ENCODE measurements at regions not wholly inside any gene's neighbourhood (a gene's known extent, or its start where the extent isn't known, plus 50 kb on each side); places are given as distances from the start of the nearest gene placed in this dataset.

- Histone ChIP-seq H3K4me3 (ENCODE audit: low read depth, low read length) (no peak overlapping the region), H3K27me3 (replicated peaks) (no peaks in the 10 kb centered on the region), H3K36me3 (replicated peaks) (no peaks in the 10 kb centered on the region), H3K27ac (no peak overlapping the region)
- TF ChIP-seq CTCF (IDR thresholded peaks at IDR 0.05; ENCODE audit: low read depth, low read length, missing control alignments) = no peak
- in situ Hi-C loops (cut with HindIII; ENCODE audit: low pct_ligation_motif_present, low sequenced_read_pairs) = no loop called here
- no peak for DNase-seq
These were observed 401.2 kb upstream of the EPHA7 start for GRCh38 chr6:93820465-93821082.

- no peak overlapping the region for H3K4me3 ChIP-seq (ENCODE audit: low read depth, low read length)
- H3K27me3 ChIP-seq (replicated peaks) = no peaks in the 10 kb centered on the region
- H3K27ac ChIP-seq = no peak overlapping the region
- DNase-seq = peak; percentile 2
- no peak for TF ChIP-seq CTCF (IDR thresholded peaks at IDR 0.05; ENCODE audit: low read depth, low read length, missing control alignments)
- in situ Hi-C loops (cut with HindIII; ENCODE audit: low pct_ligation_motif_present, low sequenced_read_pairs) = no loop called here
- no peaks in the 10 kb centered on the region for H3K36me3 ChIP-seq (replicated peaks)
These were observed 399.8 kb upstream of the EPHA7 start for GRCh38 chr6:93819189-93819588.

- no peaks in the 10 kb centered on the region for H3K27me3 ChIP-seq (replicated peaks)
- TF ChIP-seq CTCF (IDR thresholded peaks at IDR 0.05; ENCODE audit: low read depth, low read length, missing control alignments) = no peak
- no peak overlapping the region for H3K27ac ChIP-seq
- H3K36me3 ChIP-seq (replicated peaks) = no peaks in the 10 kb centered on the region
- DNase-seq = no peak
- in situ Hi-C loops (cut with HindIII; ENCODE audit: low pct_ligation_motif_present, low sequenced_read_pairs) = no loop called here
- no peak overlapping the region for H3K4me3 ChIP-seq (ENCODE audit: low read depth, low read length)
These were observed 398.6 kb upstream of the EPHA7 start for GRCh38 chr6:93817937-93818336.

- Histone ChIP-seq H3K27me3 (replicated peaks) (no peaks in the 10 kb centered on the region), H3K4me3 (ENCODE audit: low read depth, low read length) (no peak overlapping the region), H3K27ac (no peak overlapping the region), H3K36me3 (replicated peaks) (no peaks in the 10 kb centered on the region)
- in situ Hi-C loops (cut with HindIII; ENCODE audit: low pct_ligation_motif_present, low sequenced_read_pairs) = no loop called here
- no peak for TF ChIP-seq CTCF (IDR thresholded peaks at IDR 0.05; ENCODE audit: low read depth, low read length, missing control alignments)
- DNase-seq = no peak
These were observed 387.3 kb upstream of the EPHA7 start for GRCh38 chr6:93806409-93807270.

GRCh38 chr6:93801101-93801847 lies 381.9 kb upstream of the EPHA7 start:
- DNase-seq = no peak
- no peak overlapping the region for H3K27ac ChIP-seq
- no peaks in the 10 kb centered on the region for H3K36me3 ChIP-seq (replicated peaks)
- H3K27me3 ChIP-seq (replicated peaks) = no peaks in the 10 kb centered on the region
- in situ Hi-C loops (cut with HindIII; ENCODE audit: low pct_ligation_motif_present, low sequenced_read_pairs) = no loop called here
- TF ChIP-seq CTCF (IDR thresholded peaks at IDR 0.05; ENCODE audit: low read depth, low read length, missing control alignments) = no peak
- H3K4me3 ChIP-seq (ENCODE audit: low read depth, low read length) = no peak overlapping the region

Data from brain microvascular endothelial cell (primary cell).